Dermis blood vessel endothelial cell (primary cell): ENCODE measurements at regions not wholly inside any gene's neighbourhood (a gene's known extent, or its start where the extent isn't known, plus 50 kb on each side); places are given as distances from the start of the nearest gene placed in this dataset.
A peak's percentile ranks its signal among the peaks of the same experiment; 100 is the strongest.

Experiments used
- DNase-seq: peaks from one replicate; pipeline ENCODE4 v3.0.0; 2010

DNA sequence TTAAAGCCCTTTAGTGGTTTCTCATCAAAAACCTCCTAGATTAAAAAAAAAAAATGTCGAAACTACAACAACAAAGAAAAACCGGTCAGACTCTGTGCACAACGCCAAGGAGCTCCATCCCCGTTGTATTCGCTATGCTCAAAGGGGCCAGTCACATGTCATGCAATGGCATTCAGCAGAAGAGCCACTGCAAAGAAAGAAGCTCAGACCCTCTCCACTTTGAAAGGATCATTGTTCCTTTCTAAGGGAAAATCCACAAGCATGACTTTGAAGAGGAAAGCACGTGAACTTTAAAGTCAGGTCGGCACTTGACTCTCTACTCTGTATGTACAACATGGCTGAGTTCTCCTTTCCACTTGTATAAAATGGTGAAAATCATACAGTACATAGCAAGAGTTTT lies 655.6 kb downstream of the ETS1 start:
- no peak for DNase-seq

DNA sequence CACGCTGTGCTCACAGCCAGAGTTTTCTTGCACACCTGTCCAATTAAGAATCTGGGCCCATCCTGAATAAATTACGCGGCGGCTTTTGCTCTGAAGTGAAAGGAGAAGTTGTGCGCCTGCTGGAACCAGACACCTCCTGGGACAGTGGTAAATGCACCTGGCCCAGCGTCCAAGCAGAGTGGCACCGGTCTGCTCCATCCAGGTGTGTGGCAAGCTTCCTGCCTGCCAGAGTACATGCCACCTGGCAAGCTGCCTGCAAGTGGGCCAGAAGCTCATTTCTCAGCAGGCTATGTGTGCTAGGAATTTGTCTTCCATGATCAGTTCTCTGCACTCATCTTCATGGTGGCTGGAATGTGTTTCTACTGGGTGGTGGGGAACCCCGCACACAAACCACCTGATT lies 660.6 kb downstream of the ETS1 start:
- DNase-seq, result no peak

DNA sequence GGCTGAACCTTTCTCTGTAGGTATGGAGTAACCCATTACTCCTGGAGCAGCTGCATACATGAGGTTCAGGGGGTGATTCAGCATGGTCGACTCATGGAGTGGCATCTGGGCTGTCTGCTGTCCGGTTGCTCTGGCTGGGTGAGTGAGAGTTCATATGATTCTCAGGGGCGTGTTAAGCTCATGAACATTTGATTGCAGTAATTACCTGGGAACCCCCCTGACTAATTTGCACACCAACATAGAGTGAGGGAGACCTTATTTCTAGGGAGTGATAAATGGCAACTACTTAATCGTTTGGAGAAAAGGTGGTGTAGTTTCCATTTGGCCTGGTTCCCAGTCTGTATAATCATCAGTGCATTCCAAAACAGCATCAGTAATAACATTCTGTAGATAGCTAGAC lies 661.9 kb downstream of the ETS1 start:
- no peak for DNase-seq

DNA sequence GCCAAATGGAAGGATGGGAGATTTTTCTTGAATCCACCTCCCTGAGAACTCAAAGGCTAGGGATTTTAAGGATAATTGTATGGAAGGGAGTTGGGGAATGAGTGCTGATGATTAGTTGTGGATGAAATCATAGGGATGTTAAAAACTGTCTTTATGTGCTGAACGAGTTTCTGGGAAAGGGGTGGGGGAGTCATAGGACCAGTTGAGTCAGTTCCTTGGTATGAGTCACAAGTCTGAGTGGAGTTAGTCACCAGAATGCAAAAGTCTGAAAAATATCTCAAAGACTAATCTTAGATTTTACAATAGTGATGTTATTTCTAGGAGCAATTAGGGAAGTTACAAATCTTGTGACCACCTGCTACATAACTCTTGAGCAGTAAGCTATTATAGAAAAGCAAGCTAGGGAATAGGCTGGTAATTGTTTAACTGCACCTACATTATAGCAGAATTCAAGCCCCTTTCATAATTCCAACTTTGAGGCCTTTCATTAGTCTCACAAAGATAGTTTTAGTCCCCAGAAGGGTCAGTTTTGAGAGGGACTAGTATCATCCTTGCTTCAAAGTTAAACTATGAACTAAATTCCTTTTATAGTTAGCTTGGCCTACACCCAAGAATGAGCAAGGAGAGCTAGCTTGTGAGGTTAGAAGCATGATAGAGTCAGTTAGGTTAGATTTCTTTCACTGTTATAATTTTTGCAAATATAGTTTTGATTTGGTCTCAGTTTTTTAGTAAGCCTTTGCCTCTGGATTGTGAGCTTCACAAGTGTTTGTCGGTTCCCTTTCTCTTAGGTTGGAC lies 668.0 kb downstream of the ETS1 start:
- DNase-seq, result peak; percentile 4

DNA sequence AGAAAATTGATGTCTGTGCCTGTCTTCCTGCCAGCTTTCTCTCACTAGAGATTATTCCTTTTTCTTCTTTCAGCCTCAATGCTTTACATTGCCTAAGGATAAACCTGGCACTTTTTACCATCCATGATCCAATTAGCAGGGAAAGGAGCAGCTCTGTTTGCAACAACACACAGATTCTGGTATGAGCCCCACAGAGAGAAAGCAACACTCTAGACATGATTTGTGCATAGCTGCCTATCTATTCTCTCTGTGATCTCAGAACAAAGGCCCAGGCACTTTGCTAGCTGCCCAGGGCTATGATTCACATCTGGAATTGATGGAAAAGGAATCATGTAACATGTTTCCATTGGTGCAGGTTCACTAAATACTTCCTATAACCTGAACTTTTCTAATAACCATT lies 685.0 kb downstream of the ETS1 start:
- no peak for DNase-seq

DNA sequence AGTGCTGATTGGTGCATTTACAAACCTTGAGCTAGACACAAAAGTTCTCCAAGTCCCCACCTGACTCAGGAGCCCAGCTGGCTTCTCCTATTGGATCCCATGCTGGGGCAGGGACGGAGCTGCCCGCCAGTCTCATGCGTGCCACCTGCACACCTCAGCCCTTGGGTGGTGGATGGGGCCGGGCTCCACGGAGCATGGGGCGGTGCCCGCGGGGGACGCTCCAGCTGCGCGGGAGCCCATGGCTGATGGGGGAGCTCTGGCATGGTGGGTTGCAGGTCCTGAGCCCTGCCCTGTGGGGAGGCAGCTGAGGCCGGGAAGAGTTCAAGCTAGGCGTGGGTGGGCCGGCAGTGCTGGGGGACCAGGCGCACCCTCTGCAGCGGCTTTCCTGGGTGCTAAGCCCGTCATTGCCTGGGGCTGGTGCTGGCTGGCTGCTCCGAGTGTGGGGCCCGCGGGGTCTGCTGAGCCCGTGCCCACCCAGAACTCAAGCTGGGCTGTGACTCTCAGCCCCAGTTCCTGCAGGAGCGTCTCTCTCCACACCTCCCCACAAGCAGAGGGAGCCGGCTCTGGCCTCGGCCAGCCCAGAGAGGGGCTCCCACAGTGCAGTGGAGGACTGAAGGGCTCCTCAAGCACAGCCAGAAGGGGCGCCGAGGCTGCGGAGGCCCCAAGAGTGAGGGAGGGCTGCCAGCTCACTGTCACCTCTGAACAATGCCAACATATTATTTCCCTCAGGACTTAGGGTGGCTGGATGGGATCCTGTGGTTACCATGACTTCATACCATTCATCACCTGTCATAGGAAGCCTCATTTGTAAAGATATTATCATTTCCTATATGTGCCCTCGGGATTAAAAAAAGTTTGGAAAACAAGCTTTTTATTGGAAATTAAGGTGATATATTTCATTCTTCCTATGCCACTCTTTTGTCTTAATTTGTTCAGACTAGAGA lies 688.7 kb downstream of the ETS1 start:
- DNase-seq, result no peak

DNA sequence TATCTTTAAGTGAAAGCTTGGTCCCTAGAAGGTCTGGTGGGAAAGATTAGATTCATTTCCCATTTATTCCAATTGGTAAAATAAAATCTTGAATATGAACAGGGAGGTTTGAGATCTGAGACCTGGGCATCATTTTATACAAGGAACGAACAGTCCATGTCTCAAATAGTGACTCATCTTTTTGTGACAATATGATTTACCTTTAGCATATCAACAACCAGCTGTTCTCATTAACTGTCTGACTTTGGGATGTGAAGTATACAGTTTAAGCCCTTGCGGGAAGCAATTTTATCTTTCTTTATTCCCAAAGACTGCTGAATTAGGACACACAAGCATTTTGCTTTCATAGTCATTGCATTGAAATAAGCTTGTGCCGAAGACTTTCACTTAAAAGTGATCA lies 691.6 kb downstream of the ETS1 start:
- DNase-seq, result no peak

DNA sequence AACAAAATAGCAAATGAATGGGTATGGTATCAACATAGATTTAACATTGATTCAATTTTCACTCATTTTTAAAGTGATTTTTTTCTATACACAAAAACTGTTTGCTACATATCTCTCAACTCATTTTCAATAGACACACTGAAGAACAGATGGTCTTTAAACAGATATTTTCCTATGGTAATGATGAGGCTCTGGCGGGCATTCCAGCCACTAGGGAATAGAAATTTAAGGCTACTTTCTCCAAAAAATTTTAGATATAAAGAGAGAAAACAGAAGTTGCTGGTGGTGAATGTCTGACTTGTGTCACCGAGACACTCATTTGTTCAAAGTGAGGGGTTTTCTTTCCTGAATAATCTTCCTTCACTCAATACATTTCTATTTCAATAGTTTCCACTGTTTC lies 693.0 kb downstream of the ETS1 start:
- no peak for DNase-seq

DNA sequence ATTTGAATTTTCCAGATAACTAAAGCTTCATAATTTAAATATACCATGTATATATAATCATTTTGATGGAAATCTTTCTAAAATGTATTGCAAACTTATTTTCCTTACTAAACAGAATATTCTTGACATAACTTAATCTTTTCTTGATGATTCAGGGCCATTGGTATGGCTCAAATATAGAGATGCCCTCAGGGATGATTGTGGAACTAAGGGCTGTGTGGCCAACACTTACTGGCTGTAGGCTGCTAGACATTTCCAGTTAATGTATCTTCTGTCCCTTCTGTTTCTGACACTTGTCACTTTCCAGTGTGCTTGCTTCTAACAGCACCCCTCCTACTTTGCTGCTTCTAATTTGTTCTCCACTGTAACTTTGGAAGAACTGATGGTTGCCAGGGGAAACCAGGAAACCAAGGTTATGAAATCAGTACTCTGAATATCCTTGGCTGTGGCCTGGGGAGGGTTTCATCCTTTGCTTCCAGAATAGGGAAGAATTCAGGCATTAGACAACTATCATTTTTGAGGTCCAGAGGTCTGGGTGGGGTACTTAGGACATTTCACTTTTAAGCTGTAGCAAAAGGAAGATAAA lies 697.2 kb downstream of the ETS1 start:
- DNase-seq, result no peak

DNA sequence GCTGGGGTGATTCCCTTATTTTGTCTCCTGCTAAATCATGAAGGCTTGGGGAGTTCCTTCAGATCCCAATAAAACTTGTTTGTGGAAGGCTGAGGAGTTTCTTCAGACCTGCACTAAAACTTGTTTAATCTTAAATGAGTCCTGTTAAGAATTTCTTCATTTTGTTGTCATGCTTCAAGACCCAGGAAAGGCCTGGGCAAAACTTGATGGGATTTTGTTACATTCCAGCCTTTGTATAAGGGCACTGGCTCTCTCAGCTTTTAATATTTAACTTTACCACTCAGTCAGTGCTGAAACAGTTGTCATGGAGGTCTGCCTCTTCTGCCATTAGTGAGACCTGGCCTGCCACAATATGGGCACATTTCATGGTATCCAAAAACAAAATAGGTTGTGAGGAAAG lies 699.0 kb downstream of the ETS1 start:
- DNase-seq, result no peak

DNA sequence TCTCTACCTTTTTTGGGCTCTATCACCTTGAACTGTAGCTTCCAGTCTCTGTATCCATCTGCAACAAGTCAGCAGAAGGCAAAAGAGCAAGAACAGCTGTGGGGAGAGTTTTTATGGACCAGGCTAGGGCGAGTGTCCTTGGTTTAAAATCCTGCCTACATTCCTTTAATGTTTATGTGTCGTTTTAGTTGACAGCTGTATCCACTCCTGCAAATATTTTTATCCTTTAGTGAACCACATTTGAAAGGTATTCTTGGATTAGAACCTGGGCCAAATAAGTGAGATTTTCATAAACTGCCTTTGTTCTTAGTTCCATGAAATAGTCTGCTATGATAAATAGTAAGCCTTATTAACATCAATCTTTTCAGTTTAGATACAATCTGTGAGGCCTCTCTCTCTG lies 712.2 kb downstream of the ETS1 start:
- DNase-seq, result no peak

DNA sequence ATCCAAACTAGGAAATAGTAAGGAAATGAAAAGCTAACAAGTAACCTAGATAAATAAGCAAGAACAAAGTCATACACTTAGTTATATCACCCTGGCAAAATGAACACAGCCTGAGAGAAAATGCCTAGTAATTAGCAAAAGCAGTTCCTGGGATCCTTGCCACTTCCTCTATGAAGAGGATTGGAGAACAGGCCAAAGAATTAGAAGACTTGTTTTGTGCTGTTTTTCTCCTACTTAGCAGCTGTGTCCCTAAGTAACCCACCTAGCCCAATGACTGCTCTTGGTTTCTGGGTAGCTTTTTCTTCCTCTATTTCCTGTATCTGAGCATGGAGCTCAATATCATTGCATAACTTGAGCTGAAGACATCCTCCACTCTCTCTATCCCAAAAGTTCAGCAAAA lies 713.9 kb downstream of the ETS1 start:
- DNase-seq, result no peak

DNA sequence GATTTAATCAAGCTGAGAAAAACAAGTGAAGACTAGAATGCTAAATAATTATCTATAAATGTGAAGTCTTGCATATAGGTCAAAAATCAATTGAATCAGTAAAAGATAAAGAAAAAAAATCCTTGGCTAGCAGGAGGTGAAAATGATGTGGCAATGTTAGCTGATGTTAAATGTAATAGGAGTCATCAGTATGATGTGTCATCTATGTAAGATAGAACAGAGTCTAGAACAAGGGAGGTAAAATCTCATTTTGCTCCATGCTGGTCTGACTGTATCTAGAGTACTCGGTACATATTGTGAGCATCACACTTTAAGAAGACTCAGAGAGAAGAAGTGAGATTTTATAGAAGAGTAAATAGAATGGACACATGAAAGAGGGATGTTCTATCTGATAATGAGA lies 721.2 kb downstream of the ETS1 start:
- no peak for DNase-seq

DNA sequence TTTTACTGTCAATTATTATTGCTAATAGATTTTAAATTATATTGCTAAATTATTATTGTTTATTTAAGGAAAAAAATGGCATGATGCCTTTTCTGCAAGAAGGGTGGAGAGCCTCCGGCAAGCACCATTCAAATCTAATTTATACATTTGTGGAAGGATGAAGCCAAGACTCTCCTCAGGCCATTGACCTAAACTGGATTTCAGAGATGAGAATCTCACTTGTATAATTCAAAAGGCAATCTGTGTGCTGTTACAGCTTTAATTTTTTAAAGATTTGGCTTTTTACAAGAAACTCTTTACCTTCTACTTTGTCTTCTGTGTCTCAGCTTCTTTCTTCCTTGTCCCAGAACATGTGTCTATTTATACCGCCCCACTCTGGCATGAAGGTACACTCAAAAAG lies 722.5 kb downstream of the ETS1 start:
- no peak for DNase-seq

DNA sequence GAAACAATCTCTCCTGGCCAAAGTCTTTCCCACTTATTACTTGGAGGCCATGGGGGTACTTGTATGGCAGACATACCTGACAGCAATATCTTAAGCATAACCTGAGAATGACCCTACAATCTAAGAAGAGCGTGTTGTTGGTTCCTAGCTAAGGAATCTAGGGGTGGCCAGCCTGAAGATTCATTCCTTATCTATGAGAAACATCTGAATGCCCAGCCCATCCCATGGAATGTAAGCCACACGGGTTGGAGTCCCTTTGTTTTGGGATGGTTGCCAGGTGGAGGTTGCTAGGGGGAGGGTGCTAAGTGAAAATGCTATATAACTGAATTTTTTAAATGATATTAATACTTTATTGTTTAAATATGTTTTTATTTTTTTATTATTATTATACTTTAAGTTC lies 725.0 kb downstream of the ETS1 start:
- DNase-seq, result no peak

DNA sequence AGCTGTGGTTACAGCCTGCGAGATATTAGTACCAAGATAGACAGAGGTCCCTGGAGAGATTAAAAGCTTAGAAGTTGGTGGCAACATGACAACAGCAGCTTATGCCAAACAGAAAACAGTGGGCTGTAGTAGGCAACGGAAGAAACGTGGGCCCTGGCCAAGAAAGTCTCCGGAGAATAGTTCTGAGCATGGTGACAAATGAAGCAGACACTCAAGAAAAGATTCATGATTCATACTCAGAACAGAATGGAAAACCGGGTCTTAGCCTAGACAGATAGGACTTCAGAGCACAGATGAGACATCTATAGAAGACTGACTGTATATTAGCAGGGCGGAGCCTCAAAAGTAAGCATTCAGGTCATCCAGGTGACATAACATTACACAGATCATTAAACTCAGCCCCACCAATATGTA lies 727.4 kb downstream of the ETS1 start:
- no peak for DNase-seq

DNA sequence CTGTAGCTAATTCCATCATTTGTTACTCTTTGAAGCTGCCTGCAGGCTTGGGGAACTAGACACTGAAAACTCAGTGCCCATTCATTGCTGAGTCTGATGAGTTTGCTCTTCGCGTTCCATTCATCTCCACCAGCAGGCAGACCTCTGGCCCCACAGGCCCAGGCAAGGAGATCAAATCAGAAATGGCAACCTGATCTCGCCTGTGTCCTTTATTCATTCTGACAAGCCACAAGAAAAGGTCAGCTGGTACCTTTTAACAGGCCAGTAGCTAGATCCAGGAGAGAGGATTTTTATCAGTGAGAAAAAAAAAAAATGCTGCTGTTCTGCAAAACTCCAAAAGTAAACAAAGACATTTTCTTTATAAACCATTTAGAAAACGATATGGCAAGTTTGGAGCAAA lies 742.5 kb downstream of the ETS1 start:
- no peak for DNase-seq

DNA sequence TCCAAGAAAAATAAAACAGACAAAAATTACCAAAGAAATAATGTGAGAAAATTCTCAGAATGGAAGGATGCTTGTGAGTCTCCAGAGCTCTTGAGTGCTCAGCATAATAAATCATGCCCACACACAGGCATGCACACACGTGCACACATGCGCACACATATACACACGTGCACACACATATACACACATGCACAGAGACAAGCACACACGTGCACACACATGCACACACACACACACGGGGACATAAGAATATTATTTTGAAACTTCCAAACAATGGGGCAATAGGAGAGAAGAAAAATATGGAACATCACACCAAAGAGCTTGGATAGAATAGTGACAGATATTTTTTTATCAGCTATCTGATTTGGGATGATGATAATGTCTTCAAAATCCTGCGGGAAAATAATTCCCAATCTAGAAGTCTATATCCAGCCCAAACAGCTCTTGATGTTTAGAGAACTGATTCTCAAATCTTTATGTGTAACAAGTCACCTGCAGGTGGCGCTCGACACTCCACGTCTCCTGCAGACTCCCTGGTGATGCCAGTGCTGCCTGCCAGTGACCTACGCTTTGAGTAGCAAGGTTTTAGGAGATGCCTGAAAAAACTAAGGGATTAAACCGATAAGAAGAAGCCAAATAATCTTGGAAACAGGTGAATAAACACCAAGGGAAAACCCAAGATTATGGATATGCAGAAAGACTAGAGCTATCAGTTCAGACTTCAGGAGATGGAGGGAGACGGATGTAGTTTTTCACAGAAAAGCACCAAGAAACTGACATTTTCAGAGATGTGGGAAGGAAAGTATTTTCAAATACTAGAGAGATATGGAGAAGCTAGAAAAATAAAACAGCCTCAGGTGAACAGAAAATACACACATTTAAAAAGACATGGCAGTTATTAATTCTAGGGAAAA lies 743.6 kb downstream of the ETS1 start:
- DNase-seq, result peak; percentile 60

DNA sequence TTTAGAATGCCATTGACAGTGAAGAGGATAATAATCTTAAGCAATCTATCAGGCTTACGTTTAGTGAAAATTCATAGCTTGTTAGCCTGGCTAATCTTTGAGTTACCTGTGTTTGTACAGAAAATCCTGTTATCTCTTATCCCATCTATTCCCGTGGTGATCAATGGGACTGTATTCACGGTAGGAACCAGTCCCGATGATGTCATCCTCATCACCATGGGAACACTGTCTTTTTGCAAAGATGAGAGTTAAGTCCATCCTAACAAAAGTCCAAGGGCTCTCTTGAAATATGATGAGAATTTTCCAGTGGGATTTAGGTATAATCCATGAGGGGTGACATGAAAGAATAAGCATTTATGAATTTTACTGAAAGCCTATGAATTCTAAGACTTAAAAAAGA lies 762.2 kb downstream of the ETS1 start:
- DNase-seq, result no peak

DNA sequence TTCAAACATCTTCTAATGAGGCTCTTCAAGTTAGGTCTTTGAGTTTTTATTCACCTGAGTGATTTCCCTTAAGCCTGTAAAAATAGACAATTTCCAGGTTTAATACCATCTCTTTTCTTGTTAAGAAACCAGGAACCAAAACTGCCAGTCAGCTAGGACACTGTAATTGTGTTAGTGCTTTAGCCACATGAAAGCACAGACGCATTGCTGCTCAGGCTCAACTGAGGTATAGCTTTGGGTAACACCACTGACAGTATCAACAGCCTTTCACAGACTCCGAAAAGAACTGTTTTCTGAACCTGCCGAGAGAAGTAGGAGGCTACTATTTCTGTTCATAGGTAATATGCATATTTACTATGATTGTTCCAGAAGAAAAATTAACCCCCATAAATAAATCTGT lies 768.7 kb downstream of the ETS1 start:
- DNase-seq, result no peak

DNA sequence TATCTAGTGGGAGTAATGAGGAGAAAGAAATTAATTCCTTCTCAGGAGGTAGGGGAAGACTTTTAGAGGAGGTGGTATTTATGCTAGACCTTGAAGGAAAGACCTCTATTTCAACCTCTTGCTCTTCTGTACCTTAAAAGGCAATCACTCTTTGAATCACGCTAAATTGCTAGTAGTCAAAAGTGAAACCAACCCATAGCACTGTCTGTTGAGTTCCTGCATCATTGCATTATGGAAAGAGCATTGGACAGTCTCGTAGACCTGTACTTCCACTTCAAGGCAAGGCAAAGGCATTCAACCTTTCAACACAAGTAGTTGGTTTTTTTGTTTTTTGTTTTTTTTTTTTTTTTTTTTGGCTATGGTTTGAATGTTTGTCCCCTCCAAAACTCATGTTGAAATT lies 770.4 kb downstream of the ETS1 start:
- no peak for DNase-seq

DNA sequence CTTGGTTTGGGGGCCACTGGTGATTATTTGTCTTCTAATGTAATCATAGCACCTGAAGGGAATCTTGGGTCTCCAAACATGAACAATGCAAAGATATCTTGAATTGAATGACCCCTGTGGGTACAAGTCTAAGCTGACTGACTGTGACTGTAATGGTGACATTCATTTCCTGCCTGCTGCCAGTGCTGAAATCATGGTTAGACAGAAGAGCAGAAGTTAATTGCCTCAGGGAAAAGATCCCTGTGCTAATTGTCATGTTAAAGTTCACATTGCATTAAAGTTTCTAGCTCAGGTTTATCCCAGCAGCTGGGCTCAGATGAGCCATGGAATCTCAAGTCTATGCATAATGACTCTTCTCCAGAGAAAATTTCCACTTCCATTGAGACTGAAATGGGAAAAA lies 772.0 kb downstream of the ETS1 start:
- DNase-seq, result no peak

DNA sequence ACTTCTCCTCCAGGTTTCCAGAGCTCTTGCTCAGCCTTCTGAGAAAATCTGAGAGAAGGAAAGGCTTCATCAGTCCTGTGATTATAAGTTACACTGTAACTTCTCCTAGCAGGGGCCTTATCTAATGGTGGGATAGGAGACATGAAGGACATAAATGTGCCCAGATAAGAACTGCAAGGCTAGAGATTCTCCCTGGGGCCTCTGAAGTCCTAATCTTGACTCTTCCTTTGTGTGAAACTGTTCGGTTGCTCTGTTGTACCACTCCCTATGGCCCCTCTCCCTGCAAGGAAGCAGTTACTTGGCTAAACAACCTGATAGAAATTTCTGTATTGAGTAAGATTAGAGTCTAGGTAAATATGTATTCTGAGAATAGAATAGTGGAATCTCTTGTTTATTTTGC lies 780.9 kb downstream of the ETS1 start:
- no peak for DNase-seq
